PC-9 (cell line): ENCODE measurements at regions not wholly inside any gene's neighbourhood (a gene's known extent, or its start where the extent isn't known, plus 50 kb on each side); places are given as distances from the start of the nearest gene placed in this dataset.

Experiments used
- BruUV-seq: library from RNA; stranded (reverse); fragments of 400-500 nt; replicated peaks from 2 replicates; lab custom pipeline; 2021; lab: Mats Ljungman, UMichigan
- CTCF ChIA-PET: fragments of 300-600 bp; sonication (Branson Sonifier 250); formaldehyde crosslinking; loops from one replicate; lab custom pipeline; 2022; ENCODE audit warnings: antibody characterized with exemption; lab: Charles Lee
- POLR2A ChIA-PET: fragments of 300-600 bp; sonication (Branson Sonifier 250); formaldehyde crosslinking; loops from one replicate; lab custom pipeline; 2022; ENCODE audit warnings: antibody characterized with exemption; ENCODE audit not compliant: unreplicated experiment; lab: Charles Lee
- DNase-seq, 2 experiments: peaks; one replicate each; pipeline versions ENCODE4 v3.0.0 to v3.0.0-alpha.2; 2015 to 2022; ENCODE audit warnings: mixed read lengths in 1 of 2
- H2AFZ ChIP-seq: fragments of 200-600 bp; sonication (generic); 2 replicates; pipeline ENCODE4 v1.8.1; 2017; ENCODE audit warnings: antibody characterized with exemption
- H3F3A ChIP-seq: fragments of 200-600 bp; sonication (generic); 2 replicates; pipeline ENCODE4 v1.8.1; 2017; ENCODE audit warnings: antibody characterized with exemption, mild to moderate bottlenecking, low read depth; ENCODE audit not compliant: insufficient read depth
- H3K27ac ChIP-seq: fragments of 200-600 bp; sonication (generic); 2 replicates; pipeline ENCODE4 v1.6.1; 2016; ENCODE audit warnings: mixed run types
- H3K27me3 ChIP-seq: fragments of 200-600 bp; sonication (generic); 2 replicates; pipeline ENCODE4 v1.6.1; 2016; ENCODE audit warnings: low read depth, mixed run types; ENCODE audit not compliant: insufficient read depth
- H3K36me3 ChIP-seq: fragments of 200-600 bp; sonication (generic); 2 replicates; pipeline ENCODE4 v1.6.1; 2016; ENCODE audit warnings: low read depth, mixed run types
- H3K4me1 ChIP-seq: fragments of 200-600 bp; sonication (generic); replicated peaks from 2 replicates; pipeline ENCODE4 v1.6.1; 2016; ENCODE audit warnings: mixed run types; ENCODE audit not compliant: insufficient read depth
- H3K4me2 ChIP-seq: fragments of 200-600 bp; sonication (generic); 2 replicates; pipeline ENCODE4 v1.6.1; 2017; ENCODE audit warnings: mixed run types
- H3K4me3 ChIP-seq: fragments of 200-600 bp; sonication (generic); 2 replicates; pipeline ENCODE4 v1.6.1; 2016; ENCODE audit warnings: mixed run types
- H3K79me2 ChIP-seq: fragments of 200-600 bp; sonication (generic); 2 replicates; pipeline ENCODE4 v1.6.1; 2017; ENCODE audit warnings: low read depth, mixed run types
- H3K9me2 ChIP-seq: fragments of 200-600 bp; sonication (generic); 2 replicates; pipeline ENCODE4 v1.8.1; 2017; ENCODE audit warnings: mild to moderate bottlenecking; ENCODE audit not compliant: insufficient read depth
- H3K9me3 ChIP-seq: fragments of 200-600 bp; sonication (generic); 2 replicates; pipeline ENCODE4 v1.8.1; 2016; ENCODE audit warnings: low read depth; ENCODE audit not compliant: insufficient read depth
- H4K20me1 ChIP-seq: fragments of 200-600 bp; sonication (generic); 2 replicates; pipeline ENCODE4 v1.8.1; 2017; ENCODE audit not compliant: insufficient read depth
- EZH2 ChIP-seq: fragments of 200-600 bp; sonication (generic); IDR thresholded peaks from 2 replicates; pipeline ENCODE4 v1.8.0; 2017; ENCODE audit warnings: antibody characterized with exemption, low read depth
- intact Hi-C: fragments of 100-400 bp; cut with micrococcal nuclease; formaldehyde crosslinking; loops from one replicate; pipeline ENCODE4 v1.10.0; 2022; ENCODE audit not compliant: unreplicated experiment
- TF ChIP-seq, protein P1 (sequence below): fragments of 200-600 bp; sonication (generic); conservative IDR thresholded peaks from 2 replicates; pipeline ENCODE4 v1.6.1; 2017; ENCODE audit warnings: mixed run types, antibody characterized with exemption, mild to moderate bottlenecking, moderate library complexity

DNA sequence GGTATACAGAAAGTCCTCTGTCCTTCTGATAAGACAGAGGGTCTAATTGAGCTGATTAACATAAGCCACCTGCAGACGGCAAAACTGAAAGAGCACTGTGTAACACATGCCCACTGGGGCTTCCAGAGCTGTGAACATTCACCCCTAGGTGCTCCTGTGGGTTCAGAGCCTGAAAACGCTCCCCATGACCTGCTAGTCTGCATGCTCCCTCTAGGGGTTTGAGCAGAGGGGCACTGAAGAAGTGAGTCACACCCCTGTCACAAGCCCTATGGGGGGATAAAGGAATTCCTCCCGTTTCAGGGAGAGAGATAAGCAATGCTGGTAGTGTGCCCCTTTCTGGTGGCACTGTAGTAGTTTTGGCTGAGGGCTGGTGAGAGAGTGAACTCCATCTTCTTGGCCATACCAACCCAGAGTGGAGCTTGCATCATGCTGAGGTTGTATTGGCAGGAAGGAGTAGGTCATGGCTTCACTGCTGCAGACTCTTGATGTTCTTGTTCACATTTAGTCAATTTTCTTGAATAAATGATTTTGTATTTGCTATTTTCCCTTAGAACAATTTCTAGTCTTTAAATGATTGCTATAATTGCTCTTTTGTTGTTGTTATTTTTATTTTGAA, 637.5 kb upstream of the MAN1A1 start:
- H3K9me3 ChIP-seq: no peaks in the 10 kb centered on the region
- no peaks in the 10 kb centered on the region for H3F3A ChIP-seq
- H3K4me1 ChIP-seq: 0 out of 2 replicates have a peak, but pooled peaks cover 4% of the 10 kb centered on the region
- no peak overlapping the region for H2AFZ ChIP-seq
- POLR2A ChIA-PET: no interaction called here
- no peaks in the 10 kb centered on the region for H3K27me3 ChIP-seq
- no peak overlapping the region for H3K4me2 ChIP-seq
- no peaks in the 10 kb centered on the region for H3K9me2 ChIP-seq
- no peaks in the 10 kb centered on the region for H3K36me3 ChIP-seq
- intact Hi-C loops: no loop called here
- CTCF ChIA-PET: no interaction called here
- H3K79me2 ChIP-seq: no peaks in the 10 kb centered on the region
- H4K20me1 ChIP-seq: no peaks in the 10 kb centered on the region
- no peak overlapping the region for H3K27ac ChIP-seq
- DNase-seq: no peak
- no TSS peak for BruUV-seq
- TF ChIP-seq, protein P1, sequence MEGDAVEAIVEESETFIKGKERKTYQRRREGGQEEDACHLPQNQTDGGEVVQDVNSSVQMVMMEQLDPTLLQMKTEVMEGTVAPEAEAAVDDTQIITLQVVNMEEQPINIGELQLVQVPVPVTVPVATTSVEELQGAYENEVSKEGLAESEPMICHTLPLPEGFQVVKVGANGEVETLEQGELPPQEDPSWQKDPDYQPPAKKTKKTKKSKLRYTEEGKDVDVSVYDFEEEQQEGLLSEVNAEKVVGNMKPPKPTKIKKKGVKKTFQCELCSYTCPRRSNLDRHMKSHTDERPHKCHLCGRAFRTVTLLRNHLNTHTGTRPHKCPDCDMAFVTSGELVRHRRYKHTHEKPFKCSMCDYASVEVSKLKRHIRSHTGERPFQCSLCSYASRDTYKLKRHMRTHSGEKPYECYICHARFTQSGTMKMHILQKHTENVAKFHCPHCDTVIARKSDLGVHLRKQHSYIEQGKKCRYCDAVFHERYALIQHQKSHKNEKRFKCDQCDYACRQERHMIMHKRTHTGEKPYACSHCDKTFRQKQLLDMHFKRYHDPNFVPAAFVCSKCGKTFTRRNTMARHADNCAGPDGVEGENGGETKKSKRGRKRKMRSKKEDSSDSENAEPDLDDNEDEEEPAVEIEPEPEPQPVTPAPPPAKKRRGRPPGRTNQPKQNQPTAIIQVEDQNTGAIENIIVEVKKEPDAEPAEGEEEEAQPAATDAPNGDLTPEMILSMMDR: no peak
- TF ChIP-seq EZH2: no peak
- H3K4me3 ChIP-seq: no peak overlapping the region

DNA sequence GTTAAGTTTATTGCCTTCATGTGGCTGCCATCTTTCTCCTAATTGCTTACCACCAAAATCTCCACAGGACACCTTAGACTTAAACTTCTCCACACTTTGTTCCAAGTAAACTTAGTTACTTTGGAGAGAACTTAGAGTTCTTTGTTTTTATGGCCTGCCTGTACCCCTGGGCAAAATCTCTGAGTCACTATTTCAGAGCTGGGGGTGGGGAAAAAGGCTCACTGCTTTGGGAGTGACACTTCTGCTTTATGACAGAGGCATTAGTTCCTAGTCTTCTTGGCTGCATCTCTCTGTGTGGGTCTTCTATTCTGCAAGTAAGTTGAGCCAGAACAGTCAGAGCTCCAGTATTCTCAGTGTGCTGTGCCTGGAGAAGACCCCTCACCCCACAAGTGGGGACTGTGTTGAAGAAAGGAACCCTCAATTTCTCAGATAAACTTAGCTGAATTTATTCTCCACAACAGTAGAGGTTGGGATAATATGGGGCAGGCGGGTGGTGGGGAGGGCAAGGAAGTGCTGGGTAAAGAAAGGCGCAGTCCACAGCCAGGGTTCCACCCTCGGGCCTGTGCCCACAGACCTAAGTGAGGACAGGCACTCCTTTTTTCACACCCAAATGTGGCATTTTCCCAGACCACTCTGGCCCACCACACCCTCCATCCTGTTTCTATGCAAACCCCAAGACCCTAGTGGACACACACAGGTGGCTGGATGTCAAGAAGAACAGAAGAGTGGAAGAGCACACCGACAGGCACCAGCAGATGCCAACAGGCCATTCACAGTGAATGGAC, 636.6 kb upstream of the MAN1A1 start:
- ChIA-PET POLR2A (no interaction called here), CTCF (no interaction called here)
- Histone ChIP-seq H2AFZ (no peak overlapping the region), H3K9me3 (no peaks in the 10 kb centered on the region), H3K9me2 (0 out of 2 replicates have a peak, but pooled peaks cover 3% of the 10 kb centered on the region), H3K4me1 (0 out of 2 replicates have a peak, but pooled peaks cover 4% of the 10 kb centered on the region), H3K4me3 (no peak overlapping the region), H3K36me3 (no peaks in the 10 kb centered on the region), H3K27ac (no peak overlapping the region), H3K79me2 (no peaks in the 10 kb centered on the region), H3K27me3 (no peaks in the 10 kb centered on the region), H3F3A (no peaks in the 10 kb centered on the region), H4K20me1 (no peaks in the 10 kb centered on the region), H3K4me2 (no peak overlapping the region)
- BruUV-seq: no TSS peak
- DNase-seq: no peak
- intact Hi-C loops: no loop called here
- TF ChIP-seq, protein P1: no peak
- no peak for TF ChIP-seq EZH2

DNA sequence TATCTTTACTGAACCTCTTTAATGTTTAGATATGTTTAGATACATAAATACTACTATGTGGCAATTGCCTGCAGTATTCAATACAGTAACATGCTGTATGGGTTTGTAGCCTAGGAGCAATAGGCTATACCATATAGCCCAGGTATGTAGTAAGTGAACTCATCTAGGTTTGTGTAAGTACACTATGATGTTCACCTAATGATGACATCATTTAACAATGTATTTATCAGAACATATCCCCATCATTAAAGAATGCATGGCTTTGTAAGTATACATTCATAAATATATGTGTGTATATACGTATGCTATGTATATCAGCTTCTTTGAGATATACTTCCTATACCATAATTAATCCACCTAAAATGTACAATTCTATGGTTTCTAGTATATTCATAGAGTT, 631.2 kb upstream of the MAN1A1 start:
- intact Hi-C loops: loop anchor here (5.0 kb wide), 1 partner anchor 846 kb away; no protein-coding TSS in a partner anchor
- ChIA-PET CTCF (interaction anchor here (0.7 kb wide), 1 partner anchor 586 kb away, joined by 4 read pairs; no protein-coding TSS in a partner anchor), POLR2A (no interaction called here)
- Histone ChIP-seq H3K79me2 (no peaks in the 10 kb centered on the region), H3K9me3 (no peaks in the 10 kb centered on the region), H3K36me3 (no peaks in the 10 kb centered on the region), H3K4me1 (0 out of 2 replicates have a peak, but pooled peaks cover under 1% of the 10 kb centered on the region), H4K20me1 (no peaks in the 10 kb centered on the region), H3K4me2 (no peak overlapping the region), H3K9me2 (0 out of 2 replicates have a peak, but pooled peaks cover 7% of the 10 kb centered on the region), H3K27me3 (no peaks in the 10 kb centered on the region), H3F3A (no peaks in the 10 kb centered on the region), H2AFZ (no peak overlapping the region), H3K27ac (no peak overlapping the region), H3K4me3 (no peak overlapping the region)
- TF ChIP-seq, protein P1: no peak
- no peak for TF ChIP-seq EZH2
- DNase-seq: no peak
- BruUV-seq: no TSS peak
